ENCODE measurements at regions not wholly inside any gene's neighbourhood (a gene's known extent, or its start where the extent isn't known, plus 50 kb on each side); places are given as distances from the start of the nearest gene placed in this dataset.

DNA sequence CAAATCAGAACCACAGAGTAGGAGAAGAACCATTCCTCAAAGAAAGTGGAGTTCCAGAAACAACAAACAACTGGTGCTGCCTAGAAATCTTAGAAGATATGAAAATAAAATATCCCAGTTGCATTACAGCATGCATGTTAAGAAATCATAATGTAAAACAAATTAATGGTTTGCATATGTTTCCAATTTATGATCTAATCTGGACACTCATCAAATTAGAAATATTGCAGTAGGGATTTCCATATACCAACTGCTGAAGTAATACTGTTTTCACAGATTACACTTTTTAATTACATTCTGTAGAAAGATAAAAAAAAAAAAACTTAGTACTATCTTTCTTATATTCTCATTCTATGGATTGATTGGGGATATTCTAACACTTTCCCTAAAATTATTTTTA, 1034.6 kb upstream of the C9orf72 start:
- no peak overlapping the region for H3K27ac ChIP-seq (ENCODE audit: low read length)
- H3F3A ChIP-seq (ENCODE audit: insufficient read depth, low read length): no peaks in the 10 kb centered on the region
- no peaks in the 10 kb centered on the region for H3K9me2 ChIP-seq (replicated peaks; ENCODE audit: insufficient read depth, low read length)
- H3K4me1 ChIP-seq (ENCODE audit: low read length): no peaks in the 10 kb centered on the region
- DNase-seq: no peak
- H3K79me2 ChIP-seq (ENCODE audit: low read length): no peaks in the 10 kb centered on the region
- no peak overlapping the region for H3K4me3 ChIP-seq (ENCODE audit: low read length)
- no peak overlapping the region for H2AFZ ChIP-seq (ENCODE audit: low read length)
- H3K27me3 ChIP-seq (replicated peaks; ENCODE audit: insufficient read depth, low read length): no peaks in the 10 kb centered on the region
- no peaks in the 10 kb centered on the region for H3K9me3 ChIP-seq (replicated peaks; ENCODE audit: insufficient read depth, low read length)
- H3K4me2 ChIP-seq (ENCODE audit: low read depth, low read length): no peak overlapping the region
- no peaks in the 10 kb centered on the region for H3K36me3 ChIP-seq (replicated peaks; ENCODE audit: insufficient read depth, low read length)
- TF ChIP-seq EZH2 (optimal IDR thresholded peaks at IDR 0.05; ENCODE audit: low read depth, low read length) (no peak), EZH2phosphoT487 (IDR thresholded peaks at IDR 0.05; ENCODE audit: low read length) (no peak)
- TF ChIP-seq, protein P1, sequence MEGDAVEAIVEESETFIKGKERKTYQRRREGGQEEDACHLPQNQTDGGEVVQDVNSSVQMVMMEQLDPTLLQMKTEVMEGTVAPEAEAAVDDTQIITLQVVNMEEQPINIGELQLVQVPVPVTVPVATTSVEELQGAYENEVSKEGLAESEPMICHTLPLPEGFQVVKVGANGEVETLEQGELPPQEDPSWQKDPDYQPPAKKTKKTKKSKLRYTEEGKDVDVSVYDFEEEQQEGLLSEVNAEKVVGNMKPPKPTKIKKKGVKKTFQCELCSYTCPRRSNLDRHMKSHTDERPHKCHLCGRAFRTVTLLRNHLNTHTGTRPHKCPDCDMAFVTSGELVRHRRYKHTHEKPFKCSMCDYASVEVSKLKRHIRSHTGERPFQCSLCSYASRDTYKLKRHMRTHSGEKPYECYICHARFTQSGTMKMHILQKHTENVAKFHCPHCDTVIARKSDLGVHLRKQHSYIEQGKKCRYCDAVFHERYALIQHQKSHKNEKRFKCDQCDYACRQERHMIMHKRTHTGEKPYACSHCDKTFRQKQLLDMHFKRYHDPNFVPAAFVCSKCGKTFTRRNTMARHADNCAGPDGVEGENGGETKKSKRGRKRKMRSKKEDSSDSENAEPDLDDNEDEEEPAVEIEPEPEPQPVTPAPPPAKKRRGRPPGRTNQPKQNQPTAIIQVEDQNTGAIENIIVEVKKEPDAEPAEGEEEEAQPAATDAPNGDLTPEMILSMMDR (IDR thresholded peaks at IDR 0.05; ENCODE audit: low read length): no peak
- no peaks in the 10 kb centered on the region for H4K20me1 ChIP-seq (ENCODE audit: insufficient read depth, low read length)
- H3K9ac ChIP-seq (ENCODE audit: low read length): no peak overlapping the region

DNA sequence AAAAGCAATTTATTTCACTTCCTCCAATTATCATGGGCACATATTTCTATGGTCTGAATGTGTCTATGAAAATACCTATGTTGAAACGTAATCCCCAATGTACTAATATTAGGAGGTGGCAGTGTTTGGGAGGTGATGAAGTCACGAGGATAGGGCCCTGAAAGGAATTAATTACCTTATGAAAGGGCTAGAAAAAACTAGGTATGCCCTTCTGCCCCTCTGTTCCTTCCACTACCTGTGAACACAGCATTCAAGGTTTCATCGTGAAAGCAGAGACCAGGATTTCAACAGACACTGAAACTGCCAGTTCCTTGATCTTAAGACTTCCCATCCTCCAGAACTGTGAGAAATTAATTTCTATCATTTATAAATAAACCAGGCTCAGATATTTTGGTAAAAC, 1037.1 kb upstream of the C9orf72 start:
- no peaks in the 10 kb centered on the region for H3K4me1 ChIP-seq (ENCODE audit: low read length)
- TF ChIP-seq EZH2 (optimal IDR thresholded peaks at IDR 0.05; ENCODE audit: low read depth, low read length) (no peak), EZH2phosphoT487 (IDR thresholded peaks at IDR 0.05; ENCODE audit: low read length) (no peak)
- TF ChIP-seq, protein P1 (IDR thresholded peaks at IDR 0.05; ENCODE audit: low read length): no peak
- H3K4me2 ChIP-seq (ENCODE audit: low read depth, low read length): no peak overlapping the region
- H3K27ac ChIP-seq (ENCODE audit: low read length): no peak overlapping the region
- no peaks in the 10 kb centered on the region for H3F3A ChIP-seq (ENCODE audit: insufficient read depth, low read length)
- H3K9me2 ChIP-seq (replicated peaks; ENCODE audit: insufficient read depth, low read length): no peaks in the 10 kb centered on the region
- H3K79me2 ChIP-seq (ENCODE audit: low read length): no peaks in the 10 kb centered on the region
- no peaks in the 10 kb centered on the region for H3K36me3 ChIP-seq (replicated peaks; ENCODE audit: insufficient read depth, low read length)
- H3K4me3 ChIP-seq (ENCODE audit: low read length): no peak overlapping the region
- no peaks in the 10 kb centered on the region for H3K9me3 ChIP-seq (replicated peaks; ENCODE audit: insufficient read depth, low read length)
- H2AFZ ChIP-seq (ENCODE audit: low read length): no peak overlapping the region
- DNase-seq: no peak
- H3K27me3 ChIP-seq (replicated peaks; ENCODE audit: insufficient read depth, low read length): no peaks in the 10 kb centered on the region
- no peak overlapping the region for H3K9ac ChIP-seq (ENCODE audit: low read length)
- H4K20me1 ChIP-seq (ENCODE audit: insufficient read depth, low read length): no peaks in the 10 kb centered on the region

DNA sequence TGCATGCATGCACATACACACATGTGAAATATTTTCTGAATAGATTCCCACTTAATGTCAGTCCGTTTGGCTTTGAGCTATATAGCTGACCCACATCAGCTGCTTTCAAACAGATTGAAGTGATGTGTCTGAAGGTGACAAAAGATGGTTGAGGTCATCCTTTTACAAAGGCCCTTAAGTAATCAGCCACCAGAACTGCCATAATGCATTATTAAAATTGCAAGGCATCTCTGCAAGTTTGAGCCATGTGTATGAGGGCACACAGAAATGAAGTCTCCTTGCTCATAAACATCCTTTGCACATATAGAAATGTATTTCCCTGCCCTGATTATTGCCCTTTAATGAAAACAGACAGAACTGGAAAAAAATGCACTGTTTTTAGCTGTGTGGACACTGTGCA, 1043.0 kb upstream of the C9orf72 start:
- no peak for DNase-seq
- no peaks in the 10 kb centered on the region for H3K27me3 ChIP-seq (replicated peaks; ENCODE audit: insufficient read depth, low read length)
- TF ChIP-seq, protein P1 (IDR thresholded peaks at IDR 0.05; ENCODE audit: low read length): no peak
- TF ChIP-seq EZH2 (optimal IDR thresholded peaks at IDR 0.05; ENCODE audit: low read depth, low read length) (no peak), EZH2phosphoT487 (IDR thresholded peaks at IDR 0.05; ENCODE audit: low read length) (no peak)
- no peak overlapping the region for H3K9ac ChIP-seq (ENCODE audit: low read length)
- no peaks in the 10 kb centered on the region for H3K9me3 ChIP-seq (replicated peaks; ENCODE audit: insufficient read depth, low read length)
- H2AFZ ChIP-seq (ENCODE audit: low read length): no peak overlapping the region
- no peaks in the 10 kb centered on the region for H3F3A ChIP-seq (ENCODE audit: insufficient read depth, low read length)
- no peak overlapping the region for H3K27ac ChIP-seq (ENCODE audit: low read length)
- no peak overlapping the region for H3K4me3 ChIP-seq (ENCODE audit: low read length)
- H3K9me2 ChIP-seq (replicated peaks; ENCODE audit: insufficient read depth, low read length): no peaks in the 10 kb centered on the region
- H4K20me1 ChIP-seq (ENCODE audit: insufficient read depth, low read length): no peaks in the 10 kb centered on the region
- H3K4me1 ChIP-seq (ENCODE audit: low read length): no peaks in the 10 kb centered on the region
- H3K79me2 ChIP-seq (ENCODE audit: low read length): no peaks in the 10 kb centered on the region
- H3K4me2 ChIP-seq (ENCODE audit: low read depth, low read length): no peak overlapping the region
- H3K36me3 ChIP-seq (replicated peaks; ENCODE audit: insufficient read depth, low read length): no peaks in the 10 kb centered on the region
